HFFc6 (cell line): ENCODE measurements at regions not wholly inside any gene's neighbourhood (a gene's known extent, or its start where the extent isn't known, plus 50 kb on each side); places are given as distances from the start of the nearest gene placed in this dataset.

ENCODE experiments used
- DNase-seq: peaks from one replicate; pipeline ENCODE4 v3.0.0-alpha.2; 2018
- H3K27ac Mint-ChIP-seq: 2 replicates; pipeline ENCODE4 v1.8.0; 2020; ENCODE audit warnings: mild to moderate bottlenecking, mixed read lengths
- H3K27me3 Mint-ChIP-seq: 2 replicates; pipeline ENCODE4 v1.8.0; 2021; ENCODE audit warnings: mild to moderate bottlenecking, moderate library complexity, mixed read lengths; ENCODE audit not compliant: insufficient read depth
- H3K36me3 Mint-ChIP-seq: 2 replicates; pipeline ENCODE4 v1.8.0; 2021; ENCODE audit warnings: low read depth, mixed read lengths
- H3K4me1 Mint-ChIP-seq: 2 replicates; pipeline ENCODE4 v1.8.0; 2020; ENCODE audit warnings: low read depth, mixed read lengths
- H3K4me3 Mint-ChIP-seq: 2 replicates; pipeline ENCODE4 v1.8.0; 2020; ENCODE audit warnings: mild to moderate bottlenecking, moderate library complexity, mixed read lengths
- H3K9me3 Mint-ChIP-seq: 2 replicates; pipeline ENCODE4 v1.8.0; 2020; ENCODE audit warnings: mild to moderate bottlenecking, mixed read lengths
- TF ChIP-seq, protein P1 (sequence below): fragments of 200-600 bp; sonication (generic); IDR thresholded peaks from 2 replicates; pipeline ENCODE4 v1.5.0; 2021; ENCODE audit warnings: antibody characterized with exemption, mild to moderate bottlenecking

DNA sequence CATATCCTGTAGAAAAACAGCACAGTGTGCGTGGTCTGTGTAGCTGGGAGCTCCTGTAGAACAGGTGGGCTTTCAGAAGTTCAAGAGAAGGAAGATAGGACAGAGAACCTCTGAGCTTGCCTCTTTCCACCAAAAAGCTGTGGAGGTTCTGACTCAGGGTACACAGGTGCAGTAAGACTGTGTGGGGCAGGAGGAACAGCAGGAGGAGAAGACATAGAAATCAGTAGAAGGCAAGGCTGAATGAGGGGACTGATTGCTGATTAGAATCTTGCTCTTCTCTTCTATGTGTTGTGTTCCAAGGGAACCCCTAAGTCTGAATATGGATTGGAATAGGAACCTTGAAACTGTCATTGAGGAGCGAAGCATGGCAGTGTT, 122.7 kb downstream of the AKAP11 start:
- H3K36me3 Mint-ChIP-seq = no peaks in the 10 kb centered on the region
- TF ChIP-seq, protein P1, sequence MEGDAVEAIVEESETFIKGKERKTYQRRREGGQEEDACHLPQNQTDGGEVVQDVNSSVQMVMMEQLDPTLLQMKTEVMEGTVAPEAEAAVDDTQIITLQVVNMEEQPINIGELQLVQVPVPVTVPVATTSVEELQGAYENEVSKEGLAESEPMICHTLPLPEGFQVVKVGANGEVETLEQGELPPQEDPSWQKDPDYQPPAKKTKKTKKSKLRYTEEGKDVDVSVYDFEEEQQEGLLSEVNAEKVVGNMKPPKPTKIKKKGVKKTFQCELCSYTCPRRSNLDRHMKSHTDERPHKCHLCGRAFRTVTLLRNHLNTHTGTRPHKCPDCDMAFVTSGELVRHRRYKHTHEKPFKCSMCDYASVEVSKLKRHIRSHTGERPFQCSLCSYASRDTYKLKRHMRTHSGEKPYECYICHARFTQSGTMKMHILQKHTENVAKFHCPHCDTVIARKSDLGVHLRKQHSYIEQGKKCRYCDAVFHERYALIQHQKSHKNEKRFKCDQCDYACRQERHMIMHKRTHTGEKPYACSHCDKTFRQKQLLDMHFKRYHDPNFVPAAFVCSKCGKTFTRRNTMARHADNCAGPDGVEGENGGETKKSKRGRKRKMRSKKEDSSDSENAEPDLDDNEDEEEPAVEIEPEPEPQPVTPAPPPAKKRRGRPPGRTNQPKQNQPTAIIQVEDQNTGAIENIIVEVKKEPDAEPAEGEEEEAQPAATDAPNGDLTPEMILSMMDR = no peak
- DNase-seq = no peak
- H3K27me3 Mint-ChIP-seq = no peaks in the 10 kb centered on the region; the same call in 1 of the 2 replicates
- H3K9me3 Mint-ChIP-seq = no peaks in the 10 kb centered on the region; the same call in 1 of the 2 replicates
- H3K4me3 Mint-ChIP-seq = no peak overlapping the region
- no peaks in the 10 kb centered on the region for H3K4me1 Mint-ChIP-seq
- H3K27ac Mint-ChIP-seq = no peak overlapping the region

DNA sequence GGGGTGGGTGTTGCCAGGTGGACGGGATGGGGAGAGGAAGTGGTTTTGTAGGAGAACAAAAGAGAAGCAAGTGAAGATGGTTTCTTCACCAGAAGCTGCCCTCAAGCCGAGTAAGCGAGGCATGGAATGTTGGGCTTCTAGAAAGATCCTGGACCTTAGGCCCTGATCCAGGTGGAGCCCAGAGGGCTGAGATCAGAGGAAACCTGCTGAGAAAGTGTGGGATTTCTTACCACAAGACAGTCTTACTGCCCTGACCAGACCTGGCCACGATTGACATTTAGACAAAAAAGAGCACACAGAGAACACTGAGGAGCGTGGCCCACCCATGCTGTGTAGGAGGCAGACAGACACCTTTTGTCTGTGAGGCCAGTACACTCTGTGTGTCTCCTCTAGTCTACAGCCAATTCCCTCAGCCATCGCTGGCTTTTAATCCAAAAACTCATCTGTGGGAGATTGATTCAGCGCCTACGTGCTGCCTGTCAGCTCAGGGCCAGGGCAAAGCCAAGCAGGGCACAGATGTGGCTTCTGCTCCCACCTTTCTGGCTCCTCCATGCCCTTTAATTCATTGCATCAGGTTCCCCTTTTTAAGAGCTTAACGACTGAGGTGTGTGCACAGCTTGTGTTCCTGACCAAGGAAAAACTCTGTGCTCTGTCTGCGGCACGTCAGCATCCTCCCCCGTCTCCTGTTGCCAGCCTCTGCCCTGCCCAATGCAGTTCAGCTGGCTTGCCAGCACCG, 123.3 kb downstream of the AKAP11 start:
- DNase-seq = no peak
- H3K27me3 Mint-ChIP-seq = no peaks in the 10 kb centered on the region; the same call in 1 of the 2 replicates
- no peaks in the 10 kb centered on the region; the same call in 1 of the 2 replicates for H3K9me3 Mint-ChIP-seq
- TF ChIP-seq, protein P1 = no peak
- no peaks in the 10 kb centered on the region for H3K4me1 Mint-ChIP-seq
- no peak overlapping the region for H3K4me3 Mint-ChIP-seq
- no peaks in the 10 kb centered on the region for H3K36me3 Mint-ChIP-seq
- H3K27ac Mint-ChIP-seq = no peak overlapping the region

DNA sequence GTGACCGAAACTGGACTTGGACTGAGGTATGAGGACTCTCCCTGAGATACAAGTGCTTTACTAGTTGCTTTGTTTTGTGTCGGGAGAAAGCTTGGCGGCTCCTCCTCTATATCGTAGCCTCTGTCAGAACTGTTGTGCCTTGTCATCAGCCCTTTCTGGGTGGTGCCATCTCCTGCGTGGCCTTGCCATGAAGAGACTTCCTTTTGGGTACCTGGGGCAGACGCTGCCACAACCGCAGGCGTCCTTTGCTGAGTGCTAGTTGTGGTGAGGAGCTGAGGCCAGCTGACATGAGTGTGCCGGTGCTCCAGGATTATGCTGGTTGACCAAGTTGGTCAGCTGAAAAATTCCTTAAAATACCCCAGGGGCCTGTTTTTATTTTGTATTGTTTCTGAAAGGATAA, 124.5 kb downstream of the AKAP11 start:
- no peak for DNase-seq

DNA sequence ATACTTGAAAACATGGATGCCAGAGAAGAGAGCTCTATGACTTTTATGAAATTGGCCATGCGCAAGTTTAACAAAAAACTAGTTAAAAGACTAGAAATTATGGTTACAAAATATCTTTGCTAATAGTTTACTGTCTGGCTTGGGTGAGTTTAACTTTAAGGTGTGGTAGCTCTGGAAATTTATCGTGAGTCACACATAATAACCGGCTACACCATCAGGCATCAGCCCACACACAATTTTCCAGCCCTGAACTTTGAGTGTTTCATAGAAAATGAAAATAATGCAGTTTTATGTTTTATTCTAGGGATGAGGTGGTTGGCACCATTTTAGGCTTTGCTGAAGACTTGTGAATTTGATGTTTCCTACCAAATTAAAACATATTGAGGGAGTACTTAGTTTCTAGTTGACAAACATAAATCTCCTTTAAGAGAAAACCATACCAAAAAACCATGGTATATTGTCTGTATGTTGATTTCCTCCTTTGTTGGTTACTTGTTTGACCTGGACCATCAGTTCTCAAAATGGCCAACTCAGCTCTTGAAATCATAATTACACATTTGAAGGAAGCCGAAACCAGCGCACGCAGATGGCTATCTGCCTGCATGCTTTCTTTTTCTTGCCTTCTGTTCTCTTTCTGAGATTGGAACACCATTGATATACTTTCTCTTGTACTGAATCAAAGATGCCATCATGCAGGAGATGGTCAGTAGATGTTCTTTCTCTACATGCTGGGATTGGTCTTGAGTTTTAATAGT, 125.1 kb downstream of the AKAP11 start:
- H3K4me3 Mint-ChIP-seq = no peak overlapping the region

More for the DNA sequence above, 124.5 kb downstream of the AKAP11 start:
- H3K27me3 Mint-ChIP-seq = no peaks in the 10 kb centered on the region; the same call in 1 of the 2 replicates
- H3K4me3 Mint-ChIP-seq = no peak overlapping the region
- TF ChIP-seq, protein P1 = no peak
- no peaks in the 10 kb centered on the region for H3K36me3 Mint-ChIP-seq
- no peaks in the 10 kb centered on the region for H3K4me1 Mint-ChIP-seq
- H3K27ac Mint-ChIP-seq = no peak overlapping the region
- no peaks in the 10 kb centered on the region; the same call in 1 of the 2 replicates for H3K9me3 Mint-ChIP-seq

DNA sequence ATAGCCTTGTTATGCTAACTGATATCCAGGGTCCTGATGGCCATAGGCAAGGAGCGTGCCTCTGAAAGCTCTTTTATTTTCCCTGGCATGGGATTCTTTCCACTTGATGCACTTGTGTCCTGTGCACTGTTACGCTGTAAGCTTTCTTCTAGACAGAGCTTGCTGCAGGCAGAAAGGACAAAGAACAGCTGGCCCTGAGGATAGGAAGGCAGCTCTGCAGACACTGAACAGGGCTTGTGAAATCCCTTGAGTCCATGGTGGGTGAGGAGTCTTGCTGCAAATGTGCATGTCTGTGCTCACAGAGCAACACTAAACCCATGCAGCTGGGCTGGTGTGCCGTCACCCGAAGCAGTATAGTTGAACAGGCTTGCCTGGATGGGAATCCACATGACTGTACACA, 126.6 kb downstream of the AKAP11 start:
- no peak for DNase-seq
- H3K9me3 Mint-ChIP-seq = no peaks in the 10 kb centered on the region; the same call in 1 of the 2 replicates
- no peak overlapping the region for H3K27ac Mint-ChIP-seq
- TF ChIP-seq, protein P1 = no peak
- no peaks in the 10 kb centered on the region for H3K4me1 Mint-ChIP-seq
- H3K4me3 Mint-ChIP-seq = no peak overlapping the region
- H3K36me3 Mint-ChIP-seq = no peaks in the 10 kb centered on the region
- H3K27me3 Mint-ChIP-seq = peaks cover 2% of the 10 kb centered on the region; the same call in 1 of the 2 replicates

More for the DNA sequence above, 125.1 kb downstream of the AKAP11 start:
- no peaks in the 10 kb centered on the region for H3K4me1 Mint-ChIP-seq
- H3K27me3 Mint-ChIP-seq = peaks cover 2% of the 10 kb centered on the region; the same call in 1 of the 2 replicates
- H3K36me3 Mint-ChIP-seq = no peaks in the 10 kb centered on the region
- H3K9me3 Mint-ChIP-seq = no peaks in the 10 kb centered on the region; the same call in 1 of the 2 replicates
- no peak for DNase-seq
- TF ChIP-seq, protein P1 = no peak
- no peak overlapping the region for H3K27ac Mint-ChIP-seq
